ENCODE measurements at regions not wholly inside any gene's neighbourhood (a gene's known extent, or its start where the extent isn't known, plus 50 kb on each side); places are given as distances from the start of the nearest gene placed in this dataset.

DNA sequence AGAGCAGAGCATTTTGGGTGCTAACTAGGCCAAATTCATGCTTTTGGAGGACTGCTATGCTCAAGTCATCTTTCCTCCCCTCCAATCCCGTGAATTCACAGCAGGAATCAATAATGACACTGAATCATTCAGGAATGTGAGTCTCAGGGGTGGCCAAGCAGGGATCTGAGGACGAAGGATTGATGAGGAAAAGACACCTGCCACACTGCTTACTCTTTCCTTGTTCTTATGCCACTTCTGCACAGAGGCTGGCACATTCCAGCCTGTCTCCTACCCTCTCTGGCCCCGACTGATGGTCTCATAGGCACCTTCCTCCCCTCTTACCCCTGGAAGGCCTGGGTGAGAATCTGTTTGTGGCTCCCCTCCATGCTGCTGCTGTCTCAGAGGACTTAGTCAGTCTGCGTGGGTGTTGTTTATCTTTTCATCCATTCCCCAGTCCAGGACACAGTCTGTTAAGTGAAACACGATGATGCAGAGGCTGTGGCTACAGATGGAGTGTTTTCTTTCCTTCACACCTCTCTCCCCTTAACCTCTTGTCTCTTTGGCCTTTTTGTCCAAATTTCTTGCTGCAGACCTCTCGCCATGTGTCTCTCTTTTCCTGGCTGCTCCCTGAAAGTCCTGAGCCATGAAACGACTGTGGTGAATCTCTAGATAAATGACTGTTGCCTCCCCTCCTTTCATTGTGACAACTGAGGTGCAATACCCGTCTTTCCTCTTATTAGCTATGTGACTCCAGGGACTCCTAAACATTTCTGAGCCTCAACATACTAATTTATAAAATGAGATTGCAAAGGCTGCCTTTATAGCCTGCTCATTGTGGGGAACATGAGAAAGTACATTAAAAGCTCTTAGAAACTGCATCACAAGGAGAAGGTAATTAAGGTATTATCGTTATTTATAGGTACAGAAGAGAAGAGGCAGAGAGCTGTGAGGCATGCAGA is 86.9 kb downstream of the RDH14 start:
- Histone ChIP-seq H3K27me3 (ENCODE audit: control insufficient read depth in 2 of 2, insufficient read depth in 2 of 2, low read length in 2 of 2) (no peaks in the 10 kb centered on the region), H2AFZ (ENCODE audit: low read depth, low read length) (no peak overlapping the region), H3K9me1 (replicated peaks; ENCODE audit: control insufficient read depth, extremely low read depth, insufficient read depth, low read length) (no peaks in the 10 kb centered on the region), H3K36me3 (ENCODE audit: control insufficient read depth in 2 of 2, extremely low read depth in 1 of 2, insufficient read depth in 2 of 2, low read length in 2 of 2) (no peaks in the 10 kb centered on the region), H3K79me2 (ENCODE audit: control insufficient read depth, insufficient read depth, low read length) (no peaks in the 10 kb centered on the region), H4K20me1 (replicated peaks; ENCODE audit: control insufficient read depth, extremely low read depth, insufficient read depth, low read length) (no peaks in the 10 kb centered on the region), H3K9ac (replicated peaks; ENCODE audit: extremely low read depth, insufficient read depth, low read length) (no peak overlapping the region), H3K4me3 (replicated peaks in 1 of 3; ENCODE audit: insufficient read depth in 1 of 3, low read depth in 1 of 3, low read length in 3 of 3) (no peak overlapping the region), H3K9me3 (replicated peaks; ENCODE audit: control insufficient read depth, insufficient read depth, low read length) (no peaks in the 10 kb centered on the region), H3K4me1 (ENCODE audit: control insufficient read depth, extremely low read depth, insufficient read depth, low read length) (no peaks in the 10 kb centered on the region), H3K27ac (ENCODE audit: insufficient read depth, low read depth, low read length) (no peak overlapping the region), H3K4me2 (ENCODE audit: insufficient read depth, low read length) (no peak overlapping the region)
- FAIRE-seq (no peak), DNase-seq (ENCODE audit: low read depth, low spot score) (no peak)
- intact Hi-C loops (cut with micrococcal nuclease) (no loop called here), dilution Hi-C loops (cut with MboI; ENCODE audit: extremely low pct_ligation_motif_present, low sequenced_read_pairs) (no loop called here)
- ChIA-PET CTCF (no interaction called here), POLR2A (no interaction called here)
- no TSS peak for BruUV-seq (replicated peaks)
- TF ChIP-seq POLR2A (IDR thresholded peaks at IDR 0.05; ENCODE audit: low read depth, low read length), result no peak
- TF ChIP-seq FOS (IDR thresholded peaks at IDR 0.05; ENCODE audit: borderline replicate concordance, insufficient read depth, low read length), result no peak
- no peak for TF ChIP-seq POLR2AphosphoS5 (IDR thresholded peaks at IDR 0.05; ENCODE audit: insufficient read depth, low read depth, low read length)
- no peak for TF ChIP-seq JUN (IDR thresholded peaks at IDR 0.05; ENCODE audit: borderline replicate concordance, insufficient read depth, insufficient read length, low read depth)
- no peak for TF ChIP-seq GATA2 (IDR thresholded peaks at IDR 0.05; ENCODE audit: insufficient read depth, insufficient read length, low read depth, low read length)
- TF ChIP-seq, protein P1, sequence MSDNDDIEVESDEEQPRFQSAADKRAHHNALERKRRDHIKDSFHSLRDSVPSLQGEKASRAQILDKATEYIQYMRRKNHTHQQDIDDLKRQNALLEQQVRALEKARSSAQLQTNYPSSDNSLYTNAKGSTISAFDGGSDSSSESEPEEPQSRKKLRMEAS (IDR thresholded peaks at IDR 0.05; ENCODE audit: insufficient read depth, insufficient read length), result no peak
- no peak for TF ChIP-seq MYC (IDR thresholded peaks at IDR 0.05; ENCODE audit: low read depth, low read length)
- TF ChIP-seq, protein P2, sequence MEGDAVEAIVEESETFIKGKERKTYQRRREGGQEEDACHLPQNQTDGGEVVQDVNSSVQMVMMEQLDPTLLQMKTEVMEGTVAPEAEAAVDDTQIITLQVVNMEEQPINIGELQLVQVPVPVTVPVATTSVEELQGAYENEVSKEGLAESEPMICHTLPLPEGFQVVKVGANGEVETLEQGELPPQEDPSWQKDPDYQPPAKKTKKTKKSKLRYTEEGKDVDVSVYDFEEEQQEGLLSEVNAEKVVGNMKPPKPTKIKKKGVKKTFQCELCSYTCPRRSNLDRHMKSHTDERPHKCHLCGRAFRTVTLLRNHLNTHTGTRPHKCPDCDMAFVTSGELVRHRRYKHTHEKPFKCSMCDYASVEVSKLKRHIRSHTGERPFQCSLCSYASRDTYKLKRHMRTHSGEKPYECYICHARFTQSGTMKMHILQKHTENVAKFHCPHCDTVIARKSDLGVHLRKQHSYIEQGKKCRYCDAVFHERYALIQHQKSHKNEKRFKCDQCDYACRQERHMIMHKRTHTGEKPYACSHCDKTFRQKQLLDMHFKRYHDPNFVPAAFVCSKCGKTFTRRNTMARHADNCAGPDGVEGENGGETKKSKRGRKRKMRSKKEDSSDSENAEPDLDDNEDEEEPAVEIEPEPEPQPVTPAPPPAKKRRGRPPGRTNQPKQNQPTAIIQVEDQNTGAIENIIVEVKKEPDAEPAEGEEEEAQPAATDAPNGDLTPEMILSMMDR (IDR thresholded peaks at IDR 0.05; ENCODE audit: extremely low read depth in 1 of 2, insufficient read depth in 1 of 2, low read depth in 1 of 2, low read length in 2 of 2), result no peak
- TF ChIP-seq EZH2 (IDR thresholded peaks at IDR 0.05; ENCODE audit: borderline replicate concordance, low read depth, low read length, severe bottlenecking), result no peak

All from endothelial cell of umbilical vein (primary cell).